Right forelimb (tissue), 1 donor: ENCODE measurements at regions not wholly inside any gene's neighbourhood (a gene's known extent, or its start where the extent isn't known, plus 50 kb on each side); places are given as distances from the start of the nearest gene placed in this dataset.

ENCODE experiments used
- DNase-seq: peaks from one replicate; pipeline ENCODE4 v3.0.0-alpha.2; 2018

DNA sequence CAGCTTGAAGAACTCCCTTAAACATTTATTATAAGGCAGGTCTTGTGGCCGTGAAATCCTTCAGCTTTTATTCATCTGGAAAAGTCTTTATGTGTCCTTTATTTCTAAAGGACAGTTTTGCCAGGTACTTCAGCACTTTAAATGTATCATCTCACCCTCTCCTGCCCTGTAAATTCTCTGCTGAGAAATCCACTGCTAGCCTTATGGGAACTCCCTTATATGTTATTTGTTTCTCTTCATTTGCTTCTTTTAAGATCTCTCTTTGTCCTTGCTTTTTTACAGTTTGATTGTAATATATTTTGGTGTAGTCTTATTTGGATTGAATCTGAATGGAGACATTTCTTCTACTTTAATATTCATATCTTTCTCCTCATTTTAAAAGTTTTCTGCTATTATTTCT lies 86.7 kb upstream of the RBMS3 start:
- no peak for DNase-seq

DNA sequence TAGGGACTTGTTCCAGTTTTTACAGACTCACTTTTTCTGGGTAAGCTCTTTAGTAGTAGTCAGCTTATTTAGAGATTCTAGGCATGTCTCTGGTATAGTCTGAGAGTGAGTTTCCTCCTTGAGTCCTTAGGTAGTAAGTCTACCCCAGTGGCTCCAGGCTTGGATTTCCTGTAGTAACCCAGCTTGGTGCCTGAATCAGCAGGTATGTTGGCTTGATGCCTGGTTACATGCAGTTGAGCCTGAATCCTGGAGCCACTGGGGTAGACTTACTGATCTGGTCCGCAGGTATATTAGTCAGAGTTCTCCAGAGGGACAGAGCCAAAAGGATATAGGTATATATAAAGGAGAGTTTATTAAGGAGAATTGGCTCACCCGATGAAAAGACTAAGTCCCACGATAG lies 85.8 kb upstream of the RBMS3 start:
- no peak for DNase-seq

DNA sequence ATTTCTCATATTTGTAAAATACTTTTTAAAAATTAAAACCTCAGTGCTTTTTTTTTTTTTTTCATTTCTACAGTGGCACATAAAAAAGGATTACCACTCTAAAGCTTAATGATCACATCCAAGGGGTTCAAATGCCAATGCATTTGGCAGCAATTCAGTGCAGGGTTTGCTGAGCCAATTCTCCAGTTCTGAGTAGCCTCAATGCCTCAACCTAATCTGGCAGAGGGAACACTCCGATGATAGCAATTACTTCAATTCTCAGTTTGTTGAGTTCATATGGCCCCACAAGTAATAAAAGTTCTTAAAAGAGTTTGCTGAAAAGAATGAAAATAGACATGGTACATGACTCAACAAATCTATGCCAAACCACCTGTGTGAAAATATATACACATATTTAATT lies 79.3 kb upstream of the RBMS3 start:
- no peak for DNase-seq

DNA sequence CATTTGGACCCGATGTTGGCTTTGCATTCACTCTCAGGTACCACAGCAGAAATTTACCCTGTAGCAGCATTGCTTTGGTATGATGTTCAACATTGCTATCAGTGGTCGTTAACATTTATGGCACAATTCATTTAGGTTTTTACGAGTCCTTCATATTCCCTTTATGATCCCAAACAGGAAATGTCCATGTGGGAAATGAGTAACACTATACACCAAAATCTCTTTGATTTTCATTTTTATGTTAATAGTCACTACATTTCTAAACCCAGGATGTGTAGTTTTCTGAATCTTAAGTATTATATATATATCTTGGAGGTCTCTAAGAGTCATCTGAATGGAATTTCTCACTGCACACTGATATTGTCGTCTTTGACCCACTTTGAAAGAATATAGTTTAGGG lies 78.5 kb upstream of the RBMS3 start:
- no peak for DNase-seq

DNA sequence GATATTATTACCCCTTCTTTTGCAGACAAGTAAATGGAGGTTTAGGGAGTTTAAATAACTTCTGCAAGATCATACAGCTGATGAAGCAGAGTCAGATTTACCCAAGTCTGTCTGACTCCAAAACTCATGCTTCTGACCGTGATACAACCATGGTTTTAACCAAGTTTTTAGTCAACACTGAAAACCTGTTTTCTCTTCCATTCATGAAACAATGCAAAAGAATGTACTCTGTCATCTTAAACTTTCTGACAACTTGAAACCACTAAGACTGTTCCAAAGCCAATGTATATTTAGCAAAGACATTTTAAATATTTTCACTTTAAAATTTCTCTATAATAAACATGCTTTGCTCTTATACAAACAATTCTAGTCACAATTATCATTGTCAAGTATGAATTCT lies 77.0 kb upstream of the RBMS3 start:
- no peak for DNase-seq

DNA sequence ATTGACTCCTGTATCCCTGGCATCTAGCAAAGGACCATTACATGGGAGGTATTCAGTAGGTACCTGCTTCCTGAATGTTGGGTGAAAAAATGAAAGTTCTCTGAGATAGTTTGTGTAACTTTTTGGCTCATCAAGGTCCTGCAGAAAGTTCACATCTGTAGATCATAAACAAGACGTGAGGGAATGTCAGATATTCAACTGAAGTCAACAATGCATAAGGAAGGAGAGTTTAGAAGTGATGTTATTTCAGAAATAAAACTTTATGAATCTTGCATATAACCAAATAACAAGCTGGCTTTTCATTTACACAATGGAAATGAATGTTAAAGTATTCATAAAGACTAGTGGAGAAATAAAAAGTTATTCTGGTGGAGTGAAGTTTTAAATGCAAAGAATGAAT lies 73.4 kb upstream of the RBMS3 start:
- DNase-seq, result no peak

DNA sequence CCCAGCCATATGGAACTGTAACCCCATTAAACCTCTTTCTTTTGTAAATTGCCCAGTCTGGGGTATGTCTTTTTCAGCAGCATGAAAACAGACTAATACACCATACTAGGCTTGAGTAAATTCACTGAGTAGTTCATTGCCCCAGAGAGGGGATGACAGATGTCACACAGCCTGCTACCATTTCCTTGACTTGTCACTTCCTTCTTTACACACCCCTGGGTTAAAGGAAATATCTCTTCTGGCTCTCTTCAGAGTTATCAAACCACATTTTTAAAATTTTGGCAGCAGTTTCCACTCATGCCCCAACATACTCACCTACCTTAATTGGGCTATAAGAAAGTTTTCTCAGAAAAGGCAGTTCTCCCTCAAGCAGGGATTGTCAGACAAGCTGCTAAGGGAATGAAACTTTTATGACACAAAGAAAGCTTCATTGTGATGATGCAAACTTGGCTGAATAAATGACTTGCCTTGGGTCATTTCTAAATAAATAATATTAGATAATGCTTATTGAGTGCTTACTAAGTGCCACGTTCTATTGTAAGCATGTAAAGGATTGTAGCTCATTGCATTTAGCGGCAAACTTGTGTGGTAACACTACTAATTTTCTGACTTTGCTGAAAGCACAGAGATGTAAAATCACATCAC lies 68.0 kb upstream of the RBMS3 start:
- DNase-seq, result no peak

DNA sequence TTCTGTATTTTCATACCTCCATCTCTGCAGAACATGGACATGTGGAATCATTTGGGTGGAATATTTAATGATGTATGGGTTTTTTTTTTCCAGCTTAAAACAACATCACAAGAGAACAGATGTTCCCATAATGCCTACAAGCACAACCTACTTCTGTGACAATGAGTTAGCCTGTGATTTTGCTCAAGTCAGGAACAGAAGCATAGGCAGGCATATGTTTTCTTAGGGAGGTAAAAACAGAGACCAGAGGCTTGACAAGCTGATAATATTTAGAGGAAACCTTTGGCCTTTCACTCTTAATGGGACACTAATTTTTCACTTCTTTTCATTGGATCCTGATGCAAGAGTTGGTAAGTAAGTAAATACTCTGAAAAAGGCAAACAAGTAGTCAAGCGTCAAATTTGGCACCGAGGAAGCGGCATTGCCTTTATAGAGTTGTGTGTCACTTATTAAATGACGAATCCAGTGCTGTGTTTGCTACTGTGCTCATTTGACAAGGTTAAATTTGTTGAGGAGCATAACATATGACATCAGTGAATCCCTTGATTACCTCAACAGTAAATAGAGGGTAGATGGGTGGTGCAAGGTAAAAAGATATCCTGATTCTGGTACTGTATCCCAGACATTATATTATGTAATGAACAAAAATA lies 66.7 kb upstream of the RBMS3 start:
- DNase-seq, result no peak

DNA sequence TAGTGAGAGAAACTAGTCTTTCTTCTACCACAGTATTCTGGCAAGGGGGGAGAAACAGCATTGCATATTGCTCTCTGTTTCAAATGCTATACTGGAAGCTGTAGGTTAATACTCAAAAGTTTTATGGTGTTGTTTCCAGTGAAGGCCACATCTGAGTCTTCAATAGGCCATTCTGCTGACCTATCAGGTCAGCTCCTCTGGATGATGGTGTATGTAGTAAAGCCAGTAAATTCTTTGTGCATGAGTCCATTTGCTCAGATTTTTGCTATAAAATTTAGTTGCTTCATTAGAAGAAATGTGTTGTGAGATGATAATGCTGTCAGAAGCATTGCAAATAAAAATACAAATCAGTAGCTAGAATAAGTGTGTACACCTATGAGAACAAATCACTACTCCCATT lies 64.9 kb upstream of the RBMS3 start:
- DNase-seq, result no peak

DNA sequence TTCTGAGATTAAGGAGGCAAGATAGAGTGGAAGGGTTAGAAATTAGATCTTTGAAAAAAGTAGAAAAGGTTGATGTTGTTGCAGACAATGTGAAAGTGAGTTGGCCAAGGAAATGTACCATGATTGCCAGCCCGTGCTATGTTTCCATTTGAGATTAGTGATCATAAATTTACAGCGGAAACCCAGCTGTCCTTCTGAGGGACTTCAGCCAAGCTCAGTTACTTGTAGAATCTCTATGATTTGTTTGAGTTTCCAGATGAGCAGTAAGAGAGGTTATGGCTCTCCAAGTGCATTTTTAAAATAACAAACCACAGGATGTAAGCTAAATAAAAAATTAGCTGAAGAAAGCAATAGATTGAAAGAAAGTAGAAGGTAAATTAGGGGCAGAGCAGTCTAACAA lies 54.2 kb upstream of the RBMS3 start:
- DNase-seq, result no peak

DNA sequence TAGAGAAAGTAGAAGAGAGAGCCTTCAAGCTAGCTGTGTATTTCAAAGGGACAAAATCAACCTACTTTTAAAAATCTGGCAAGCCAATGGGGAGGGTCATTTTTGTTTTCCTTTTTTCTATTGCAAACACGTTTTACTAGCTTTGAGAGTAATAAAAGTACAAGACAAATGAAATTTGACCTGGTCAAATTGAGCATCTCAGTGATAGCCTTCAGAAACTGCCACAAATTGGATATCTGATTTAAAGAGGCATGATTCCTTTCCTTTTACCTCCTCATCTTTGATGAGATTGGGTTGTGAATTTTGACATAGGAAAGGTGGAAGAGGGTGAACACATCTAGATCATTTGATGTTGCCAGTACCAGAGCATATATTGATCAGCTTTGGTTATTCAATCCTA lies 53.6 kb upstream of the RBMS3 start:
- no peak for DNase-seq
